HepG2 (cell line): ENCODE measurements at regions not wholly inside any gene's neighbourhood (a gene's known extent, or its start where the extent isn't known, plus 50 kb on each side); places are given as distances from the start of the nearest gene placed in this dataset.

Experiments used
- ATAC-seq: fragments of 200-7000 bp; cut with Tn5 transposase; 3 replicates; pipeline ENCODE4 v1.9.1; 2020; ENCODE audit warnings: mild to moderate bottlenecking, moderate library complexity
- BruUV-seq: library from RNA; stranded (reverse); fragments of 400-500 nt; replicated peaks from 2 replicates; lab custom pipeline; 2021; lab: Mats Ljungman, UMichigan
- CTCF ChIA-PET: fragments of 300-600 bp; formaldehyde crosslinking; extraction: SDS; loops from one replicate; lab custom pipeline; 2021; ENCODE audit warnings: low total read pairs, inconsistent platforms, low intra/inter-chr PET ratio; lab: Yijun Ruan, JAX
- POLR2A ChIA-PET: fragments of 350-600 bp; sonication (Branson Sonifier 250); formaldehyde crosslinking; loops from one replicate; lab custom pipeline; 2020; ENCODE audit warnings: antibody characterized with exemption, inconsistent platforms; lab: Yijun Ruan, JAX
- DNase-seq: peaks from one replicate; pipeline ENCODE4 v3.0.0-alpha.2; 2015; ENCODE audit warnings: low spot score
- FAIRE-seq: peaks from 3 replicates; lab custom pipeline; 2011; peaks lifted over from hg19 to GRCh38; lab: Jason Lieb, UNC
- H2AFZ ChIP-seq: one replicate; pipeline ENCODE4 v1.6.1; 2011; ENCODE audit warnings: low read length, inconsistent platforms
- H3K27ac ChIP-seq: fragments of 300-600 bp; 3 replicates; pipeline ENCODE4 v1.8.0; 2011; ENCODE audit warnings: mixed run types, mild to moderate bottlenecking, mixed read lengths, low read length, inconsistent platforms; ENCODE audit not compliant: insufficient read depth; ENCODE audit errors: extremely low read length
- H3K27me3 ChIP-seq, 2 experiments: fragments of 200-600 bp in 1 of 2; 2 replicates in 1 of 2; 3 replicates in 1 of 2; pipeline versions ENCODE4 v1.6.0 to v1.8.0; 2011; ENCODE audit warnings: low read length in 2 of 2, mild to moderate bottlenecking in 2 of 2, moderate library complexity in 2 of 2, inconsistent platforms in 1 of 2; ENCODE audit not compliant: insufficient read depth in 2 of 2, control insufficient read depth in 1 of 2
- H3K36me3 ChIP-seq, 2 experiments: fragments of 200-600 bp in 1 of 2; replicated peaks in 1 of 2; 2 replicates in 1 of 2; 3 replicates in 1 of 2; pipeline versions ENCODE4 v1.5.1 to v1.8.0; 2011; ENCODE audit warnings: low read length in 2 of 2, inconsistent platforms in 1 of 2; ENCODE audit not compliant: insufficient read depth in 2 of 2, control insufficient read depth in 1 of 2
- H3K4me1 ChIP-seq: 2 replicates; pipeline ENCODE4 v1.5.1; 2012; ENCODE audit warnings: low read length, inconsistent platforms; ENCODE audit not compliant: insufficient read depth
- H3K4me2 ChIP-seq: 2 replicates; pipeline ENCODE4 v1.6.0; 2011; ENCODE audit warnings: low read depth, low read length, inconsistent platforms
- H3K4me3 ChIP-seq, 3 experiments: fragments of 200-600 bp in 1 of 3; sonication (generic), shearing (Covaris generic) in 1 of 3; replicated peaks in 1 of 3; 2 replicates each; pipeline ENCODE4 v1.5.1; 2011 to 2016; ENCODE audit warnings: low read length in 3 of 3, inconsistent platforms in 2 of 3, low read depth in 2 of 3, mild to moderate bottlenecking in 2 of 3, control low read depth in 1 of 3, mixed read lengths in 1 of 3; ENCODE audit not compliant: insufficient read depth in 1 of 3
- H3K79me2 ChIP-seq: one replicate; pipeline ENCODE4 v1.6.1; 2011; ENCODE audit warnings: low read length, inconsistent platforms; ENCODE audit not compliant: insufficient read depth
- H3K9ac ChIP-seq: 2 replicates; pipeline ENCODE4 v1.6.0; 2011; ENCODE audit warnings: mild to moderate bottlenecking, low read depth, low read length, inconsistent platforms; ENCODE audit not compliant: insufficient read depth
- H3K9me3 ChIP-seq: 2 replicates; pipeline ENCODE4 v1.5.1; 2012; ENCODE audit warnings: mild to moderate bottlenecking, low read length
- H4K20me1 ChIP-seq: 2 replicates; pipeline ENCODE4 v1.6.0; 2011; ENCODE audit warnings: inconsistent platforms, mild to moderate bottlenecking, low read length, moderate library complexity; ENCODE audit not compliant: insufficient read depth
- HOXA7 ChIP-seq: sonication (generic); formaldehyde crosslinking; IDR thresholded peaks from 2 replicates; pipeline ENCODE4 v1.8.1; 2022; ENCODE audit warnings: mild to moderate bottlenecking, missing genetic modification reagents, moderate library complexity
- PHB2 ChIP-seq: fragments of 450-650 bp; IDR thresholded peaks from 2 replicates; pipeline ENCODE4 v1.6.1; 2018; ENCODE audit not compliant: partially characterized antibody
- SETDB1 ChIP-seq: sonication (generic); formaldehyde crosslinking; IDR thresholded peaks from 2 replicates; pipeline ENCODE4 v1.5.1; 2020; ENCODE audit warnings: missing genetic modification reagents, mild to moderate bottlenecking, borderline replicate concordance
- SMYD3 ChIP-seq: sonication (generic); formaldehyde crosslinking; IDR thresholded peaks from 2 replicates; pipeline ENCODE4 v1.8.1; 2023; ENCODE audit warnings: mild to moderate bottlenecking, missing genetic modification reagents
- SP140L ChIP-seq: sonication (generic); formaldehyde crosslinking; IDR thresholded peaks from 2 replicates; pipeline ENCODE4 v1.4.0; 2020; ENCODE audit warnings: missing genetic modification reagents, borderline replicate concordance
- TRIM24 ChIP-seq: sonication (generic); formaldehyde crosslinking; IDR thresholded peaks from 2 replicates; pipeline ENCODE4 v1.8.0; 2022; ENCODE audit warnings: mild to moderate bottlenecking, missing genetic modification reagents
- ZBTB1 ChIP-seq: sonication (generic); formaldehyde crosslinking; IDR thresholded peaks from 2 replicates; pipeline ENCODE4 v1.4.0; 2020; ENCODE audit warnings: missing genetic modification reagents, borderline replicate concordance
- ZNF34 ChIP-seq: sonication (generic); formaldehyde crosslinking; IDR thresholded peaks from 2 replicates; pipeline ENCODE4 v1.4.0; 2020; ENCODE audit warnings: mild to moderate bottlenecking, missing genetic modification reagents, borderline replicate concordance
- WGBS: methylation state at CpG from one replicate; pipeline ENCODE4 v1.1.6; 2017; ENCODE audit warnings: low lambda C conversion rate; 5-methylcytosine and 5-hydroxymethylcytosine counted together
- in situ Hi-C: cut with HindIII; loops from 2 replicates; pipeline ENCODE4 v1.10.0; 2017; ENCODE audit warnings: low pct_unique_long_range_greater_than_20kb; ENCODE audit not compliant: extremely low pct_ligation_motif_present
- intact Hi-C: fragments of 100-400 bp; cut with micrococcal nuclease; formaldehyde crosslinking; loops from one replicate; pipeline ENCODE4 v1.10.0; 2022; ENCODE audit not compliant: unreplicated experiment
- TF ChIP-seq, protein P1 (sequence below): sonication (generic); formaldehyde crosslinking; IDR thresholded peaks from 2 replicates; pipeline ENCODE4 v1.8.0; 2023; ENCODE audit warnings: mild to moderate bottlenecking, missing genetic modification reagents
- TF ChIP-seq, protein P2 (sequence below), 2 experiments: sonication (generic) in 1 of 2; formaldehyde crosslinking in 1 of 2; IDR thresholded peaks; 2 replicates each; pipeline versions ENCODE4 v1.4.0 to v1.6.1; 2018 to 2020; ENCODE audit warnings: missing genetic modification reagents in 2 of 2, borderline replicate concordance in 1 of 2, low read depth in 1 of 2, mild to moderate bottlenecking in 1 of 2, missing biosample characterization in 1 of 2
- TF ChIP-seq, protein P3 (sequence below): sonication (generic); formaldehyde crosslinking; IDR thresholded peaks from 2 replicates; pipeline ENCODE4 v1.4.0; 2020; ENCODE audit warnings: missing genetic modification reagents
- TF ChIP-seq, protein P4 (sequence below): sonication (generic); formaldehyde crosslinking; IDR thresholded peaks from 2 replicates; pipeline ENCODE4 v1.4.0; 2020; ENCODE audit warnings: mild to moderate bottlenecking, low read depth, missing genetic modification reagents

DNA sequence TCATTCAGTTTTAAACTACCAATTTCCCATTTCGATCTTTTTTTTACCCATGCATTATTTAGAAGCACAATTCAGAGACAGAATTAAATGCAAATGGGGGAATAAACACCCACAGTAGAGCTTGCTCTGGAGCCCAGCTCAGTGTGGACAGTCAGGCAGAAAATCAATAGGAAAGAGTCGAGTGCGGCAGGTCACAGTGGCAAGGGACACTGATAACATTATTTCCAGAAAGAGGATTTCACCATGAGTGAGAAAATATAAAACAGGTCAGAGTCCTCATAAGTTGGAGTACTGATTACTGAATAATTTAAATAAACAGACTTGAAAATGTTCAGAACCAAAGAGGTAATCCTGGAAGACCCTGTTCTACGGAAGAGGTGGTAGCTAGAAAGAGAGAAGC is 532.5 kb downstream of the CCSER2 start:
- no TSS peak for BruUV-seq
- H3K4me1 ChIP-seq = no peaks in the 10 kb centered on the region
- H3K4me3 ChIP-seq = no peak overlapping the region
- TF ChIP-seq HOXA7 (CRISPR knock-in tag) = no peak
- no peak overlapping the region for H3K27ac ChIP-seq
- H3K9ac ChIP-seq = no peak overlapping the region
- intact Hi-C loops = no loop called here
- H3K4me2 ChIP-seq = no peak overlapping the region
- H3K36me3 ChIP-seq = no peaks in the 10 kb centered on the region
- ChIA-PET CTCF (no interaction called here), POLR2A (no interaction called here)
- no peaks in the 10 kb centered on the region for H3K9me3 ChIP-seq
- H3K79me2 ChIP-seq = no peaks in the 10 kb centered on the region
- ATAC-seq = peak; percentile 35; the same call in 1 of the 3 replicates
- in situ Hi-C loops = no loop called here
- no peak for DNase-seq
- no peaks in the 10 kb centered on the region for H3K27me3 ChIP-seq
- 9% methylated on average over 4 of the region's 4 CpGs for WGBS
- H2AFZ ChIP-seq = no peak overlapping the region
- no peak for FAIRE-seq
- H4K20me1 ChIP-seq = no peaks in the 10 kb centered on the region

DNA sequence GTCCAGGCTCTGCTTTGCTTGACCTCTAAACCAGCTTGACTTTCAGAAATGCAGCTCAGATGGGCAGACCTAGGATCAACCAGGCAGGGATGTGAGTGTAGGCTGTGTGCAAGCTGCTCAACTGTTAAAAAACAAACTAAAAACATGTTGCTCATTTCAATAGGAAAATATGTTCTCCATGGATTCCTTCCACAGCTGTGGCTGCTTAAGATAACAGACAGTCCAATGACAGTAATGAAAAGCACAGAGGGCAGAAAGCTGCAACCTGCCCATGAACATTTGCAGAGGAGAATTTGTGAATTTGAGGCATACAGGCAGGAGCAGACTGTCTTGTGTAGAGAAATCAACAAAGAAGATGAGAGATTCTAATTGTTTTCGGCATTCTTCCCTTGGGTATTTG is 534.2 kb downstream of the CCSER2 start:
- Histone ChIP-seq H2AFZ (no peak overlapping the region), H3K9me3 (no peaks in the 10 kb centered on the region), H3K79me2 (no peaks in the 10 kb centered on the region), H3K4me3 (no peak overlapping the region), H4K20me1 (no peaks in the 10 kb centered on the region), H3K4me2 (no peak overlapping the region), H3K9ac (no peak overlapping the region), H3K36me3 (no peaks in the 10 kb centered on the region), H3K27ac (no peak overlapping the region), H3K27me3 (no peaks in the 10 kb centered on the region), H3K4me1 (no peaks in the 10 kb centered on the region)
- 0% methylated on average over 1 of the region's 1 CpG for WGBS
- in situ Hi-C loops (no loop called here), intact Hi-C loops (no loop called here)
- no peak for DNase-seq
- POLR2A ChIA-PET = no interaction called here
- CTCF ChIA-PET = no interaction called here
- BruUV-seq = no TSS peak
- no peak for FAIRE-seq
- no peak for ATAC-seq
- no peak for TF ChIP-seq PHB2
- TF ChIP-seq TRIM24 = no peak
- no peak for TF ChIP-seq SMYD3
- no peak for TF ChIP-seq SP140L
- TF ChIP-seq, protein P1, sequence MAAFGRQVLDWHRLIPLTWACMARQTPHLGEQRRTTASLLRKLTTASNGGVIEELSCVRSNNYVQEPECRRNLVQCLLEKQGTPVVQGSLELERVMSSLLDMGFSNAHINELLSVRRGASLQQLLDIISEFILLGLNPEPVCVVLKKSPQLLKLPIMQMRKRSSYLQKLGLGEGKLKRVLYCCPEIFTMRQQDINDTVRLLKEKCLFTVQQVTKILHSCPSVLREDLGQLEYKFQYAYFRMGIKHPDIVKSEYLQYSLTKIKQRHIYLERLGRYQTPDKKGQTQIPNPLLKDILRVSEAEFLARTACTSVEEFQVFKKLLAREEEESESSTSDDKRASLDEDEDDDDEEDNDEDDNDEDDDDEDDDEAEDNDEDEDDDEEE (CRISPR knock-in tag) = no peak
- TF ChIP-seq SETDB1 = no peak
- TF ChIP-seq, protein P2, sequence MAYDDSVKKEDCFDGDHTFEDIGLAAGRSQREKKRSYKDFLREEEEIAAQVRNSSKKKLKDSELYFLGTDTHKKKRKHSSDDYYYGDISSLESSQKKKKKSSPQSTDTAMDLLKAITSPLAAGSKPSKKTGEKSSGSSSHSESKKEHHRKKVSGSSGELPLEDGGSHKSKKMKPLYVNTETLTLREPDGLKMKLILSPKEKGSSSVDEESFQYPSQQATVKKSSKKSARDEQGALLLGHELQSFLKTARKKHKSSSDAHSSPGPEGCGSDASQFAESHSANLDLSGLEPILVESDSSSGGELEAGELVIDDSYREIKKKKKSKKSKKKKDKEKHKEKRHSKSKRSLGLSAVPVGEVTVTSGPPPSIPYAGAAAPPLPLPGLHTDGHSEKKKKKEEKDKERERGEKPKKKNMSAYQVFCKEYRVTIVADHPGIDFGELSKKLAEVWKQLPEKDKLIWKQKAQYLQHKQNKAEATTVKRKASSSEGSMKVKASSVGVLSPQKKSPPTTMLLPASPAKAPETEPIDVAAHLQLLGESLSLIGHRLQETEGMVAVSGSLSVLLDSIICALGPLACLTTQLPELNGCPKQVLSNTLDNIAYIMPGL (CRISPR knock-in tag; IDR thresholded peaks at IDR 0.05; ENCODE audit: borderline replicate concordance in 1 of 2, low read depth in 1 of 2) = no peak
- TF ChIP-seq, protein P3, sequence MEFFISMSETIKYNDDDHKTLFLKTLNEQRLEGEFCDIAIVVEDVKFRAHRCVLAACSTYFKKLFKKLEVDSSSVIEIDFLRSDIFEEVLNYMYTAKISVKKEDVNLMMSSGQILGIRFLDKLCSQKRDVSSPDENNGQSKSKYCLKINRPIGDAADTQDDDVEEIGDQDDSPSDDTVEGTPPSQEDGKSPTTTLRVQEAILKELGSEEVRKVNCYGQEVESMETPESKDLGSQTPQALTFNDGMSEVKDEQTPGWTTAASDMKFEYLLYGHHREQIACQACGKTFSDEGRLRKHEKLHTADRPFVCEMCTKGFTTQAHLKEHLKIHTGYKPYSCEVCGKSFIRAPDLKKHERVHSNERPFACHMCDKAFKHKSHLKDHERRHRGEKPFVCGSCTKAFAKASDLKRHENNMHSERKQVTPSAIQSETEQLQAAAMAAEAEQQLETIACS (CRISPR knock-in tag) = no peak
- no peak for TF ChIP-seq ZBTB1 (CRISPR knock-in tag)
- no peak for TF ChIP-seq ZNF34 (CRISPR knock-in tag)
- TF ChIP-seq, protein P4, sequence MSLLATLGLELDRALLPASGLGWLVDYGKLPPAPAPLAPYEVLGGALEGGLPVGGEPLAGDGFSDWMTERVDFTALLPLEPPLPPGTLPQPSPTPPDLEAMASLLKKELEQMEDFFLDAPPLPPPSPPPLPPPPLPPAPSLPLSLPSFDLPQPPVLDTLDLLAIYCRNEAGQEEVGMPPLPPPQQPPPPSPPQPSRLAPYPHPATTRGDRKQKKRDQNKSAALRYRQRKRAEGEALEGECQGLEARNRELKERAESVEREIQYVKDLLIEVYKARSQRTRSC (CRISPR knock-in tag) = no peak
